Stimulated activated CD8-positive, alpha-beta memory T cell treated with anti-CD3 and anti-CD28 coated beads, Interleukin-15, amount 100 ng/mL, for 48 hours (primary cell): ENCODE measurements at regions not wholly inside any gene's neighbourhood (a gene's known extent, or its start where the extent isn't known, plus 50 kb on each side); places are given as distances from the start of the nearest gene placed in this dataset.
A peak's percentile ranks its signal among the peaks of the same experiment; 100 is the strongest.

Experiments
- DNase-seq, 2 donors: peaks; one replicate each; pipeline ENCODE4 v3.0.0-alpha.2; 2020; ENCODE audit warnings: low read depth in 2 of 2

GRCh38 chr14:21990116-21990515, 316.5 kb upstream of the OR4E1 start:
- no peak for DNase-seq

DNA sequence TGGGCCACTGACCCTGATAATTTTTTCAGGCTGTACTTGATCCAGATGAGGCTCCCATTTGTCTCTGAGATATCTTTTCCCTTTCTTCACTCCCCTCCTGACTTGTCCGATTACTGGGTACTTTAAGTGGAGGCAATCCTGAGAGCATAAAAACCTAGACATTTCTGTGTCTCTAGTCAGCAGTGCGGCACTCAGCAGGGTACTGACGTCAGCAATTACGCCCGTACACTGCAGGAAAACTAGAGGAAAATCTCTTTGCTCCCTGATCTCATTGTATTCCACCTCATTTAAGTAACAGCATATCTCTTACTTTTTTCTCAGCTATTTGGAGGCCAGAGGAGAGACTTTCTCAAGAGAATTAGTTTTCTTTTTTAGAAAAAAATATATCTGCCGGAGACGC, 315.5 kb upstream of the OR4E1 start:
- DNase-seq, result no peak

GRCh38 chr14:21988413-21988812, 314.8 kb upstream of the OR4E1 start:
- DNase-seq, result no peak

DNA sequence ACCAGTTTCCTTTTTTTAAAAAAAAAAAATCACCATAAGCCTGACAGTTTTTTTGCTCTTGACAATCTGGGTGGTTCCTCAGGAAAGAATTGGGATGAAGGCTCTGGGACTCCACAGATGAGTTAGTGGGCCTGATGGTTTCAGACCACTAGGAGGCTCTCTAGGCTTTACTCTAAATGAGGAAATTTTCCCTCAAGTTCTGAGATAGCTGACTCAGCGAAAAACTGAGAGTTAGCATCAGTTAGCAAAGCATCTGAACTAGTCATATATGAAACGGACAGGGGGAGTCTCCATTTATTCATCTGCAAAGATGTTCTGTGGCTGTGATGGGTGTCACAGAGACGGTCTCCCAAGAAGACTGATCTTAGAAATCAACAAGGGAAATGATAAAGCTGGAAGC, 314.3 kb upstream of the OR4E1 start:
- DNase-seq, result no peak

DNA sequence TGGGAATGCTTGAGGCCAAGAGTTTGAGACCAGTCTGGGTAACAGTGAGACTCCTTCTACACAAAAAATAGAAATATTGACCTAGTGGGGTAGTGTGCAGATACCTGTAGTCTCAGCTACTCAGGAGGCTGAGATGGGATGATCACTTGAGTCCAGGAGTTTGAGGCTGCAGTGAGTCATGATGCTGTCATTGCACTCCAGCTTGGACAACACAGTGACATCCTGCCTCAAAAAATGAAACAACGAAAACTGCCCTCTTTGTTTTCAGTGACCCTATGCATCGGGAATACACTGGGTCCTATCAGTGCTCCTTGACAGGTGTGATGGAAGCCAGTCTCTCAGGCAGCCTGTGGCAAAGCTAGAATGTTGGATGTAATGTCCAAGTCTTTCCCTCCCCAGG, 311.5 kb upstream of the OR4E1 start:
- no peak for DNase-seq

DNA sequence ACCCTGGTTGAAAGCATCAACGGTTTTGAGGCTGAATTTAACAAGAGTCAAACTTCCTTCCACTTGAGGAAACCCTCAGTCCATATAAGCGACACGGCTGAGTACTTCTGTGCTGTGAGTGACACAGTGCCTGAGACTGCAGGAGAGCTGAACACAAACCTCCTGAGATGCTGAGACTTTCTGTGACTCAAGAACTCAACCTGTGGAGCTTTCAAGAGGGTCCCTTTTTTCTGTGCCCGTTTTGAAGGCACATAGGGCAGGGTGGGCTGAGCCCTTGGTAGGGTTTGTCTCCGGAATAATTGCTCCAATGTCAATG, 305.3 kb upstream of the OR4E1 start:
- no peak for DNase-seq

- peak in 1 of 2 donors; percentile 41 for DNase-seq
These were observed 304.8 kb upstream of the OR4E1 start for GRCh38 chr14:21978184-21978998.

GRCh38 chr14:21974741-21975140, 301.1 kb upstream of the OR4E1 start:
- DNase-seq, result no peak

DNA sequence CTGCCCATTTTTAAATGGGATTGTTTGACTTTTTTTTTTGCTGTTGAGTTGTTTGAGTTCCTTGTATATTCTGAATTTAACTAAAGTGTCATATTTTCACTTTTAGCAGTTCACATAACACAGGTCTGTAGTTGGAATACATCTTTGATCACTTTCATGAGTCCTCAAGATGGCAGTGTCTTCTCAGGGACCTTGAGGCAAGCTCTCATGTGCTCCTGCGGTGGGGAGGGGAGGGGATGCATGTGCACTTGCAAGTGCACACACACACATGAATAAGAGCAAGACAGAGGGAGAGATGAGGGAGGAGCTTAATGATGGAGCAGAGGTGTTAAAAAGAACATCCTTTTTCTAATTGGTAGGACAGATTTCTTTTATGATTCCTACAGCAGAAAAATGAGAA, 291.4 kb upstream of the OR4E1 start:
- DNase-seq, result peak; percentile 14 to 46

- DNase-seq, result no peak
These were observed 290.6 kb upstream of the OR4E1 start for GRCh38 chr14:21964180-21964579.

GRCh38 chr14:21960636-21961035, 287.0 kb upstream of the OR4E1 start:
- DNase-seq, result no peak

DNA sequence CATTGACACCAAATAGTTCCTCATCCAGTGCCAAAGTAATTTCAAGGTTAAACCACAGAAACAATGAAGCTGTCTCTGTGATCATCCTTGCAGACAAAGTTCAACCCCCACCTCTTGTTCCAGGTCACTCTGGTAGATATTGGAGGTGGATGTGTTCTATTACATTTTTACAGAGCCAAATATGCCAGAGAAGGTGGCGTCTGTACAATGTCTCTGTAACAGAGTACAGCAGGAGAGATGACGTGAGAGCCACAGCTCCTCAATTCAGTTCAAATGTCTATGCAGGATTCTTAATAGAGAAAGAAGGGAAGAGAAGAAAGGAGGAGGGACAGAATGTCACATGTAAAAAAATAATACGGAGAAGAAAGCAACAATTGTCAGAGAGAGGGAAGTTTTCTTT, 268.3 kb upstream of the OR4E1 start:
- no peak for DNase-seq

GRCh38 chr14:21940887-21941856, 267.6 kb upstream of the OR4E1 start:
- DNase-seq, result no peak

DNA sequence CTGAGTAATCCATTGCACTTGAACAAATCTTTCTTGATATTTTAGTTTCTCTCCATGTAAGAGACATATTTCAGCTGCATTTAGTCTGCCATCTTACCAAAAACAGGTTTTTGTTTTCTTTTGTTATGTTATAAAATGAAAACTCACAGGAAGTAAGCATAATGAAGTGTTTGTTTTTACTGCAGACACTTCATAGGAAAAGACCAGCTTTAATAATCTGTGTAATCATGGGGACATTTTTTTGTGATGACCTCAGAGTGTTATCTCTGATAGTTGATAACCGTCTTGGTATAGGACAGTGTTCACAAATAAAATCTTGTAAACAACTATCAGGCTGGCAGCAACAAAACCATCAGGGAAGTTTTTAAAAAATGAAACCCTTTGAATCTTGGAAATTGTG, 266.2 kb upstream of the OR4E1 start:
- no peak for DNase-seq

GRCh38 chr14:21937996-21938395, 264.4 kb upstream of the OR4E1 start:
- no peak for DNase-seq

DNA sequence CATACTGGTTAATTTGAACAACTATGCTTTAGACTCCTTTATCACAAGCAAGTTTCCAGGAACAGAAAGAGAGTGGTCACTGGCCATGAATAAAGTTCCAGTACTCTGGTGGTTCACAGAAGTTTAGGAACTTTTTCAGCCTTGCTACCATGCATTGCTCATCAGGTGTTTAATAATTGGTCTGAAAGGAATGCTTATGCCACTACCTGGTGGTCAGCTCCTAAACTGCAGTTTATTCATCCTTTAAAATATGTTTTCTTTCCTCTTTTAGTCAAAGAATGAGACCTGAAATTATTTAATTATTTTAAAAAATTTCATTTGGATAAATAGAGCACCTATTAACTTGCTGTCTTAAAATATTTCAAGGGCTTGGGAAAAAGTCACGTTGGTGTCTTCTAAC, 260.1 kb upstream of the OR4E1 start:
- DNase-seq, result no peak

DNA sequence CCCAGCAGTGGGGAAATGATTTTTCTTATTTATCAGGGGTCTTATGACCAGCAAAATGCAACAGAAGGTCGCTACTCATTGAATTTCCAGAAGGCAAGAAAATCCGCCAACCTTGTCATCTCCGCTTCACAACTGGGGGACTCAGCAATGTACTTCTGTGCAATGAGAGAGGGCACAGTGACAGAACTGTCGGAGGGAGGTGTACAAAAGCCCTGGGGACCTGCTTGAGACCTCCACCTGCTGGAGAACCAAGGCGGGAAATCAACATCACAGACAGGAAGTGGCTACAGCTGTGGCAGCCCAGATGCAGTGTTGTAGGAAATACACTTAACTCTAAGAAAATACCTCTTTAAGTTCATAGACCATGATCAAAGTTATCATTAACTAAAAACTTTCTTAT, 250.9 kb upstream of the OR4E1 start:
- peak in 1 of 2 donors; percentile 9 for DNase-seq

DNA sequence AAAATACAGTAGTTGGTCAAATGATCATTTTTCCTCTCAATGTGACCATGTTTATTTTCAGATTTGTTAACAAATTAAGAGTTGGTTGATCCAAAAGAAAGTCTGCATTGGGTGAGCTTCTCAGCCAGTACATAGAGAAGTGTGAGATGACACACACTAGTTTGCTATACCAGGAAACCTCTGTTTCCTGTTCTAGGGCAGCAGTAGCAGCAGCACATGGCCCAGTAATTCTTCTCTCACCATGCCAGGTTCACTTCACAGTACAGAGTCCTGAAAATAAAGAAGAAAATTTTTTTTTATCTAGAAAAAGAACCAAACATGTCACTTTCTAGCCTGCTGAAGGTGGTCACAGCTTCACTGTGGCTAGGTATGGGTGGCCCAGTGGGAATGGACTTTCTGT, 250.2 kb upstream of the OR4E1 start:
- DNase-seq, result no peak

DNA sequence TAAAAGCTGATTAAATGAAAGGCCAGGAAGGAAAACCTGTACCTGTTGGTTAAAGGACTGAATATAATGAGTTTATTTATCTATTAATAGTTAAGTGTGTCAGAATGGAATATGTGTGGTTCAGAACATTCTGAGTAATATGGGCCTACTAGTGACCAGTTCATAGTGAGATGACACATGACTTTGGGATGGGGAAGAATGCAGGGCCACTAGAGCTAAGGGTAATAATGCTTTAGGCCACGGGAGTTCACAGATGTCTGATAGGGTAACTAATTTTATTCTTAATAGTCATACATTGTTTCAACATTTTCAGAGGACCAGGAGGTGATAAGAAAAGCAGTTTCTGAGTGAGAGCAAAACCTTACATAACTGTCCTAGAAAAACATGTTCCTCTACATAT, 247.8 kb upstream of the OR4E1 start:
- DNase-seq, result no peak

DNA sequence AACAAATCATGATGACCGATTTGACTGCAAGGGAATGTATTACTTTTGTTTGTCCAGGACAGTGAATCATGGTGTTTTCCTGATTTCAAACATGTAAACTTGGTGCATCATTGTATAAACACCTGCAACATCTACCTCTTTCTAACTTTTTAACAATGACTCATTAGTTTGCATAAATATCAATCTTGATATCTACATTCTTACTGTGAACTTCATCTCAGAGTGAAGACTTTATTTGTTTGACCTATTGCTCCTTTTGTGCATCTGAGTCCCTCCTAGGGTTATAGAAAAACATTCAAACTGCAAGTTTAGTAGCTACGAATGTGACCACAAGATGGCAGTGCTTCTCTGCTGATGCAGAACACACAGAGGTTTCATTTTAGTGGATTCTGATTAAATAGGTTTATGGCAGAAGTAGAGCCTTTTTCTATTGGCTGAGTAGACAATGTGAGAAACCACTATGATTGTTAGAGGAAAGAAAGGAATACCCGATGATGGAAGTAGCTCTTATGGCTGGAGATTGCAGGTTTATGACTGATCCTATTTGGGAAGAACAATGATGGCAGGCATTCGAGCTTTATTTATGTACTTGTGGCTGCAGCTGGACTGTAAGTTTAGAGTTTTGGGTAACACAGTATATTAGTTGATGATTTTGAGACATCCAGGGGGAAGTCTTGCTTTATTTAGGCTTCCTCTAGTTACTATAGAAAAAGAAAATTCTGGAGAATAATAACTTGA, 244.2 kb upstream of the OR4E1 start:
- DNase-seq, result no peak

- no peak for DNase-seq
These were observed 242.2 kb upstream of the OR4E1 start for GRCh38 chr14:21915826-21916225.

DNA sequence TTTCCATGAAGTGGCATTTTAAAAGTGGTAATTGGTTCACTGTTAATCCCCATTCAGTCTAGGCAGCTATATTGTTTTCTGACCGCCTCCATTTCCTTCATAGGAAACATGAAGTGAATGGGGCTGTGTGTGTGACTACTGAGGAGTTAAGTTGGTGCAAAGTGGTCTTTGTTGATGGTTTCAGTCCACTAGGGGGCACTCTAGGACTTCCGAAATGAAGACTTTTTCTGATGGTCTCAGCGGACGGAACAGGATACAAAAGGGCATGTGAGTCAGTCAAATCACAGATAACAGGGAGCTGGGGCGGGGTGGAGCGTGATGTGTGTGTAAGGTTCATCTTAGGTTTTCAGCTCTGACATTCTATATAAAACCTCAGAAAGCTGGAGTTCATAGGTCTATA, 240.1 kb upstream of the OR4E1 start:
- peak; percentile 57 to 61 for DNase-seq
